ENCODE measurements at regions not wholly inside any gene's neighbourhood (a gene's known extent, or its start where the extent isn't known, plus 50 kb on each side); places are given as distances from the start of the nearest gene placed in this dataset.

GRCh38 chr14:98634043-98634820 is 637.8 kb downstream of the BCL11B start:
- no peak for DNase-seq

DNA sequence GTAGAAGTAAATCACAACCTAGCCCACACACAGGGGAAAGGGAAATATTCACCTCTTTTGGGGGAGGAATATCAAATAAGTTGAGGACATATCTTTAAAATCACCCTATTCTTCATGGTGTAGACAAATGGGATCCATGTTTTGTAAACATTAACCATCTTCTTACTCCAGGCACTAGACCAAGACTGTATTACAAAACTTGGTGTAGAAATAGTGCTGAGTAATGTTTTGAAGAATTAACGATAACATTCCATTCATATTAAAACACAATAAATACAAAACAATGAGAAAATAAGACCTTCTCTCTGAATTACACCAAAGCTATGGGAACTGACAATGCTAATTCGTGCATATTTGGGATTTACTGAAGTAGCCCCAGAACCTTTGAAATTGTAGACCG is 633.6 kb downstream of the BCL11B start:
- DNase-seq, result no peak

GRCh38 chr14:98647754-98648153 is 624.2 kb downstream of the BCL11B start:
- no peak for DNase-seq

DNA sequence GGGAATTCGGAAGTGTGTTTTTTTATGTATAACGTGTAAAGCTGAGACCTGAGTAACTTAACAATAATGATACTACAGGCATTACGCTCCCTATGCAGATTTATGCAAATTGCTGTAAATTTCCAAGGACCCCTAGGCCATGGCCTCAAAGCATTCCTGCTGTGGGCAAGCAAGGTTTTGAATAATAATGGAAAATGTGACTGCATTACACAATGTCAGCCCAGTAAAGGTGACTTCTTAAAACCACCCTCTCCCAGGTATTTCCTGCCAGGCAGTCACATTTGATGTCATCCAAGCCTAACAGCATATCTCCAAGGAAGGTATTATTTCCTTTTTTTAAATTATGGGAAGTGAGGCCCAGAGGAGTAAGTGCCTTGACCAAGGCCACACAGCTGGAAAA is 621.0 kb downstream of the BCL11B start:
- no peak for DNase-seq

DNA sequence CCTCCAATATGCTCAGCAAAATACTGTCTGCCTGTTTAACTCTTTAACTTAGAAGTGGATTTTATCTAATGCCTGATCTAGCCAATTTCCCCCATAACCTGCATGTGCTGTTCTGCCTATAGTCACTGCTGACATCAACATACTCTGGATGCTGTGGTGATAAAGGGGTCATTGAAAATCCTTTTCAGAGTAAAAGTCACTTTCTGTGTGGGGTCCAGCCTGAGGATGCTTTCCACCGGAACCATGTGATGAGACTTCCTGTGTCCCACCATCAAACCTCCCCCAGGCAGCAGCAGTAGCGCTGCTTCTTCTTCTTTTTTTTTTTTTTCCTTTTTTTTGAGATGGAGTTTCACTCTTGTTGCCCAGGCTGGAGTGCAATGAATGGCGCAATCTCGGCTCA is 607.0 kb downstream of the BCL11B start:
- DNase-seq, result peak; percentile 10

DNA sequence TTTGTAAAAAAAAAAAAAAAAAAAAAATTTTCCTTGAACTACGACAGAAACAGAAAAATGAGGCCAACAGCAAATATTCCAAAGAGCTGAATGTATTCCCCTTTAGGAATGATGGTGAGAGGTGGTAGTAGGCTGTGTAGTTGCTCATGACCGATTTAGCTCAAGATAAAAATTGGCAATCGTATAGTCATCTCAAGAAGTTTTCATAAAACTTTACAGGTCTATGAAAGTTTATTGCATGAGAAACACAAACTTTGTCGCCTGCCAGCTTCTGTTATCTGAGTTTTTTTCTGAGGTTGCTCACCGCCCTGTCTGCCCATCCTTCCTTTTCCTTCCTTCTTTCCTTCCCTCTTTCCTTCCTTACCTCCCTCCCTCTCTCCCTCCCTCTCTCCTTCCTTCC is 605.5 kb downstream of the BCL11B start:
- DNase-seq, result no peak

DNA sequence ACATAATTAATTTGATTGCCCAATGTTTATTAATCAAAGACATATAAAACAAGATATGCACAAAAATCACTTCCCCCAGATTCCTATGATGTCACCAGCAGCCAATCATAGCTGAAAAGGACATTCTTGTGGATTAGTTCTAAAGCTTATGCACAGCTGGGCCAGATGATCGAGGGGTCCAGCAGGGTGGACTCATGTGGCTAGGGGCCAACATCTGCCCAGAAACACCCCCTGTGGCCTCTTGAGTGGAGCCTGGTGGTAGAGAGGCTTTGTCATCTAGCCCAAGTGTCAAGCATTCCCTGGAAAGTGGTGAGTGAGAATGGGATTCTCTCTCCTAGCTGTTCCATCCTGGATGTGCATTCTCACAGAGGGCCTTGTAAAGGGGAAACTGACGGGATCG is 590.0 kb downstream of the BCL11B start:
- no peak for DNase-seq

DNA sequence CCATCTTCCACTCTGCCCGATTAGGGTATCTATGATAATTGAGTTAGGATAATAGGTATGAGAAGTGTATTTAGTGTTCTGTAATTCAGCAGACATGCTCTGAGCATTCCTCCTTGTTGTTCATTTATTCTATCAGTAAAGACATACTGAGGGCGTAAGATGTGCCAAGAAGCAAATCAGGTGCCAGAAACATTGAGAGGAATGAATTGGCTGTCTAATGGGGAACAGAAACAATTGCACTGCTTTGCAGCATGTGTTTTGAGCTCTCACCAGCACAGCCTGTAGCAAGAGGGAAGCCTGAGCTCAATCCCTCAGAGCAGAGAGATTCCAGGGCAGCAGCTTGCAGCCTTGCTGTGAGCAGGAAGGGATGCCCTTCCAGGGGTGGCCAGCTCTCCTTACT is 589.3 kb downstream of the BCL11B start:
- DNase-seq, result no peak

DNA sequence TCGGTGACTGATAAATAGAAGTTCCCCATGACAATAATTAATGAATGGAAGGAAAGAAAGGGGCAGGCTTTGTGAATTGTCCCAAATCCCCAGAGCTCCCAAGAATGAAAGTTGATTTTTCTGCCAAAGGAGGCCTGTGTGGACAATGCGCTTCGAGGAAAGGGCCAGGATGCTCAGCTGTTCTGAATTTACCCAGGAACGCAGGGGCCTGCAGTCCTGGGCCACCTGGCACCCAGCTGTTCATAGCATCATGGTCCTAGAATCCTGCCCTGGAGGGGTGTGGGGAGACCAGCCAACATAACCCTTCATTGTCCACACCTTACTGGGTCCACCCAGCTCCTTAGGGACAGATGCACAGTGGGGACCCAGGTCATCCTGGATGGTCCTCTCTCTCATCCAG is 587.5 kb downstream of the BCL11B start:
- no peak for DNase-seq

GRCh38 chr14:98685725-98686124 is 586.3 kb downstream of the BCL11B start:
- DNase-seq, result no peak

GRCh38 chr14:98688446-98688845 is 583.6 kb downstream of the BCL11B start:
- DNase-seq, result no peak

GRCh38 chr14:98689951-98690350 is 582.0 kb downstream of the BCL11B start:
- DNase-seq, result no peak

DNA sequence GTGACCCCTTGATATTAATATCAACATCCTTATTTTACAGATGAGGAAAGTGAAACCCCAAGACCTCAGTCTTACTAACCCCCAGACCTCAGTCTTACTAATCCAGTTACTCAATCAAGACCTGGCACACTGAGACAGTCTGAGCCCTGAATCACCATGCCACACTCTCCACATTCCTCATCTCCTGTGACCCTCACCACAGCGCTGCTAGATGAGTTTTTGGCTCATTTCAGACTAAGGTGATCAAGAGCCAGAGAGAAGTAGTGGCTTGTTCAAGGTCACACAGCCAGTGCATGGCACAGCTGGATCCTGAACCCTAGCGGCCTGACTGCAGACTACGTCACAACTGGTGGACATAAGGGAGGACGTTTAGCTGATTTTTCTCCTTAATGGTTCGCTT is 579.2 kb downstream of the BCL11B start:
- no peak for DNase-seq

- no peak for DNase-seq
Observed at GRCh38 chr14:98694541-98694940, 577.5 kb downstream of the BCL11B start.

DNA sequence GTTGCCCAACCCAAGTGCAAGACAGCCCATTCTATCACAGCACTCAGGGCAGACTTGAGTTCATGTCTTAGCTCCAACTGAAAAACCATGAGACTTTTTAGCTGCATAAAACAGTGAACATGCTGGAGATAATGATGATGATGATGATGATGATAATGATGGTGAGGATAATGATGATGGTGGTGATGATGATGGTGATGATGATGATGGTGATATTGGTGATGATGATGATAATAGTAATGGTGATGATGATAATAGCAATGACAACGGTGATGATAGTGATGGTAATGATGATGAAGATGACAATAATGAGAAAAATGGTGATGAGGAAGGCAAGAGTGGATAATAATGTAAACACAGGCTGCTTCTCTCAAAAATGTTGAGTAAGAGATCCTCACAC is 576.2 kb downstream of the BCL11B start:
- no peak for DNase-seq

DNA sequence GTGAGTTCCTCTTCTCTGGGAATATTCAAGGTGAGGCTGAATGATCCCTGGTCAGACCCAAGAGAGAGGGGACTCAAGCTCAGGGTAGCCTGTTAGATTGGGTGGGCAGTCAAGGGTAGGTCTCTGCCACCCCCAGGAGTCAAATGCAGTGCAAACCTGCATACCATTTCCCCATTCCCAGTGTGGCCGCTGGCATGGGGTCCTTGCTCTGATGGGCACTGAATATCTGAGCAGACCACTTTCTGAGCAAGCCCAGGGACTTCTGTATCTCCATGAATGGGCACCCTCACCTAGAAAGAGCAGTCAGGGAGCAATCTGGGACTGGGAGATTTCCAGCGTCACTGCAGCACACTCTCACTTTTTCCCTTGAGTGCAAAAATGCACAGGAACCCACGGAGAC is 573.7 kb downstream of the BCL11B start:
- DNase-seq, result no peak

DNA sequence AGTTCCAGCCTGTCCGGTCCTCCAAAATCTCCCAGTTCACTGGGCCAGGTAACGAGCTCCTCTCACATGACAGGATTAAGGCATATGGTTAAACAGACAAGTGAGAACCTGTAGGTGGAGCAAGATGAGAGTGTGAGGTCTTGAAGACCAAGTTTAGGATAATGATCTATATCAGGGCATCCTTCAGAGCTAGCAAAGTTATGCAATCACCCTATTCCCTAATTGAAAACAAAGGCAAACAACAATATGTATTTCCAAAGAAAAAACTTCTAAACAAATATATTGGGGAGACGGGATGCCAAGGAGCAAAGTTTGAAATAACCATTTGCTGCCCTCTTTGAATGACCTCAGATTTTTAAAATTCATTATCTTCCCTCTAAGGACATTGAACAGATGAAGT is 571.2 kb downstream of the BCL11B start:
- no peak for DNase-seq

GRCh38 chr14:98701377-98701776 is 570.6 kb downstream of the BCL11B start:
- no peak for DNase-seq

- no peak for DNase-seq
Observed at GRCh38 chr14:98704441-98704840, 567.6 kb downstream of the BCL11B start.

- DNase-seq, result no peak
Observed at GRCh38 chr14:98705871-98706300, 566.1 kb downstream of the BCL11B start.

DNA sequence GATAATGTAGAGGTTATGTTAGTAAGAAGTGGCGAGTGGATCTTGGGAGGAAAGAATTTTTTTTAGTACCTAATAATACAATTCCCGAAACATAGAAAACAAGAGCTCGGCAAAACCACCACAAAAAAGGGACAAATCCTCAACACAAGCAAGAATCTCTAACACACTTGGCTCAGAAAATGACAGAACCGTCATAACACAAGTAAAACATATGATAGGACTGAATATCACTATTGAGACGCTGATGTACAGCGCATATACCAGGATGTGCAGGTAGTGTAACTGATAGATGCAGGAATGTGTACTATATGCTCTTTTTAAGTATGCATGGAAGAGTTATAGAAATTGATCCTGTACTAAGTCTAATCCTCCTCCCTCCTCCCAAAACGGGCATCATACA is 564.5 kb downstream of the BCL11B start:
- no peak for DNase-seq

GRCh38 chr14:98708555-98708954 is 563.4 kb downstream of the BCL11B start:
- no peak for DNase-seq

DNA sequence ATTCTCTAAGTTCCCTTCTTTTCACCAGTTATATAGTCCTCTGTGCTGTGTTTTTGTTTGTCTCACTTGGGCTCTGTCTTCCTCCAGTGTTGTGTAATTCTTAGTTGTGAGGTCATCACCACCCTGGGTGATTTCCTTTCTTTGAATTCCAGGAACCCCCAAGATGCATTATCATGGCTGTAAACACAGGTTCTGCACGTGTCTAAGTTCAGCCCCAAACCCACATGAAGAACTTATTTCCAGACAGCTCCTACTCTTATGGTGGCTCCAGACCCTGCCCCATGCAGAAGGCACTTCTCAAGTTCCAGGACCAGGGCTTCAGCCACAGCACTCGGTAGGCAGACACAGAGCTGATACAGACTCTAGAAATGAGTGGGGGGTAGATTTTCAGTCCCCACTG is 560.5 kb downstream of the BCL11B start:
- DNase-seq, result no peak

DNA sequence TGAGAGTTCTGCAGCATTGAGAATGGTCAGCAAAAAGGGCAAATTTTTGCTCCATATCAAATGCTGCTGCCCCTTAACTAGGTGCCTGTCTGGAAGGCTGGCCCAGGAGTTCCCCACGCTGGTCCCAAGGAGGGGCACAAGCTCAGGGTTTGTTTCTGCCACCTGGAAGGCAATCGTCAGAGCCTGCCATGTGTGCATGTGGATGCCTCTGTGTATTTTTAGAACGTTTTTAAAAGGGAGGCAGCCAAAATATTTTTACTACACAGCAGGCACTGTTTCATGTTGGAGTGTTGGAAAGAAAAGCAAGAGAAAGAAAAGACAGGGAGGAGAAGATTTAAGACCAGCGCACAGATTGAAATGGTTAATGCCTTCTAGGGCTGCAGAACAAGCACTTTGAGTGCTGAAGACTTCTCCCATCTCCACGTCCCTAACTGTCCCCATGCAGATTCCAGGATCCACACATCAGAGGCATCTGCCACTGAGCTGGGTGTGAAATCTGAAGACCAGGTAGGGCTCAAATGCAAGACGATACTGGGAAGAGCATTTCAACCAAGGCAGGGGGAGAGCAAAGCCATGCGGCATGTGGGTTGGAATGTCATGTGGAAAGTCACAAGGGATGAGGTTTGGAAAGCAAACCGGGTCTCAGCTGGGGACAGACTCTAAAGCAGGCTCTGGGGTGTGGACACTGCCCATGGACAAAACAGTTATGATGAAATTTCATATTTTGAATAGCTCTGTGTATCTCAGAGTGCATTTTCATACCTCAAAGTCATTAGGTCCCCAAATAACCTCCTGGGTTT is 557.2 kb downstream of the BCL11B start:
- DNase-seq, result no peak

- DNase-seq, result no peak
Observed at GRCh38 chr14:98716133-98716532, 555.9 kb downstream of the BCL11B start.

All from NCI-H2171 (cell line).